ENCODE measurements at regions not wholly inside any gene's neighbourhood (a gene's known extent, or its start where the extent isn't known, plus 50 kb on each side); places are given as distances from the start of the nearest gene placed in this dataset.

DNA sequence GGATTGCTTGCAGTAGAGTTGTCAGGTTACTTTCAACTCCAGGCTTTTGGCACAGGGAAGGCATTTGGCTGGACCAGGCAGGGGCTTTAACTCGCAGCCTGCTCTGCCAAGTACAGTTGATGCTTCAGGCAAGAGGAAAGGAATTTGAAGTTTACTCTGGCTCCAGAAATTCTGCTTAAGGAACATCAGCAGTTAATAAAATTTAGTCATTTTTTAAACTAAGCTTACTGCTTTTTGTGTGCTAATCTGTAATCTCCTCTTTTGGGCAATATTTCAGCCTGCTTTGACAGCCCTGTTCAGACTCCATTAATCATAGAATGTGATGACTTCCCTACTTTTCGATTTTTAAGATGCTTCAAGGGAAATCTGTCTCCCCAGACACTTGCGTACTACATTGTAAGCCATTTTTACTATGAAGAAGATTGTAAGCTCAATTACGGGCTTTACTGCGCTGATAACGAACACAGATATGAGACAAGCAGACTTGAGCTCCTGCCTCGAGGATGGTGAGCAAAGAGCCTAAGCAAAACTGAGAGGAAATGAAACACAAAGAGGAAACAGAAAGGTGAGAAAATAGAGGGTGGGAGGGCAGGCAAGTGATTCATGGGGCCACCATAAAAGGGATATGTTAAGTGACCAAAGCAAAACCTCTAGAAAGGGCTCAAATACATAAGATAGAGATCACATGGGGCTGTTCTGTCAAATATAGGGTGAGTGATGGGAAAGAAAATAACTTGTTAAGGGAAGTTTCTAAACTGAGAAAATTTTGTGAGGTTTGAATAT is 76.6 kb upstream of the VAV3 start:
- TF ChIP-seq, protein P1, sequence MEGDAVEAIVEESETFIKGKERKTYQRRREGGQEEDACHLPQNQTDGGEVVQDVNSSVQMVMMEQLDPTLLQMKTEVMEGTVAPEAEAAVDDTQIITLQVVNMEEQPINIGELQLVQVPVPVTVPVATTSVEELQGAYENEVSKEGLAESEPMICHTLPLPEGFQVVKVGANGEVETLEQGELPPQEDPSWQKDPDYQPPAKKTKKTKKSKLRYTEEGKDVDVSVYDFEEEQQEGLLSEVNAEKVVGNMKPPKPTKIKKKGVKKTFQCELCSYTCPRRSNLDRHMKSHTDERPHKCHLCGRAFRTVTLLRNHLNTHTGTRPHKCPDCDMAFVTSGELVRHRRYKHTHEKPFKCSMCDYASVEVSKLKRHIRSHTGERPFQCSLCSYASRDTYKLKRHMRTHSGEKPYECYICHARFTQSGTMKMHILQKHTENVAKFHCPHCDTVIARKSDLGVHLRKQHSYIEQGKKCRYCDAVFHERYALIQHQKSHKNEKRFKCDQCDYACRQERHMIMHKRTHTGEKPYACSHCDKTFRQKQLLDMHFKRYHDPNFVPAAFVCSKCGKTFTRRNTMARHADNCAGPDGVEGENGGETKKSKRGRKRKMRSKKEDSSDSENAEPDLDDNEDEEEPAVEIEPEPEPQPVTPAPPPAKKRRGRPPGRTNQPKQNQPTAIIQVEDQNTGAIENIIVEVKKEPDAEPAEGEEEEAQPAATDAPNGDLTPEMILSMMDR (IDR thresholded peaks at IDR 0.05; ENCODE audit: borderline replicate concordance, extremely low read depth, low read length, poor library complexity, severe bottlenecking) = no peak
- no peak for TF ChIP-seq EZH2 (IDR thresholded peaks at IDR 0.05; ENCODE audit: borderline replicate concordance, low read depth, low read length, severe bottlenecking)

Measured in DND-41 (cell line).